Peyer's patch (tissue), 4 donors: ENCODE measurements at regions not wholly inside any gene's neighbourhood (a gene's known extent, or its start where the extent isn't known, plus 50 kb on each side); places are given as distances from the start of the nearest gene placed in this dataset.

Source experiments
- DNase-seq, 3 donors: peaks; one replicate each; pipeline ENCODE4 v3.0.0-alpha.2; 2017 to 2019
- H3K27ac ChIP-seq, 4 donors: fragments of 200-600 bp; sonication (generic); one replicate each; pipeline ENCODE4 v1.5.1; 2016 to 2019
- H3K27me3 ChIP-seq, 2 donors: fragments of 200-600 bp; sonication (generic); one replicate each; pipeline ENCODE4 v1.5.1; 2019
- H3K36me3 ChIP-seq, 3 donors: fragments of 200-600 bp; sonication (generic); one replicate each; pipeline ENCODE4 v1.5.1; 2016 to 2019
- H3K4me1 ChIP-seq, 4 donors: fragments of 200-600 bp; sonication (generic); one replicate each; pipeline ENCODE4 v1.5.1; 2016 to 2019
- H3K4me3 ChIP-seq, 4 donors: fragments of 200-600 bp; sonication (generic); 1 replicate in 3 of 4; 2 replicates in 1 of 4; pipeline ENCODE4 v1.5.1; 2016 to 2019; ENCODE audit warnings: mild to moderate bottlenecking in 1 of 4
- H3K9me3 ChIP-seq, 4 donors: fragments of 200-600 bp; sonication (generic); one replicate each; pipeline ENCODE4 v1.5.1; 2016 to 2019; ENCODE audit warnings: mild to moderate bottlenecking in 1 of 4
- CTCF ChIP-seq, 6 experiments: fragments of 450-650 bp in 4 of 6; fragments of 200-600 bp in 2 of 6; sonication (generic) in 1 of 6; IDR thresholded peaks; one replicate each; pipeline ENCODE4 v1.5.1; 2017 to 2019; ENCODE audit warnings: antibody characterized with exemption in 6 of 6, mild to moderate bottlenecking in 3 of 6, moderate library complexity in 1 of 6
- POLR2A ChIP-seq, 2 donors: fragments of 450-650 bp; IDR thresholded peaks; one replicate each; pipeline ENCODE4 v1.5.1; 2017; ENCODE audit warnings: antibody characterized with exemption in 2 of 2, mild to moderate bottlenecking in 2 of 2, moderate library complexity in 2 of 2

- TF ChIP-seq CTCF (IDR thresholded peaks at IDR 0.05) (no peak), POLR2A (IDR thresholded peaks at IDR 0.05) (no peak)
- Histone ChIP-seq H3K9me3 (peaks cover 0 to 5% (median 0%) of the 10 kb centered on the region in 4 donors), H3K4me3 (no peak overlapping the region)
Measured at GRCh38 chr1:60600532-60600931, 481.8 kb upstream of the NFIA start.

GRCh38 chr1:60599574-60599973, 482.8 kb upstream of the NFIA start:
- Histone ChIP-seq H3K4me1 (no peaks in the 10 kb centered on the region), H3K27me3 (no peaks in the 10 kb centered on the region), H3K9me3 (peaks cover 0 to 5% (median 0%) of the 10 kb centered on the region in 4 donors), H3K4me3 (no peak overlapping the region), H3K36me3 (no peaks in the 10 kb centered on the region), H3K27ac (no peak overlapping the region)
- TF ChIP-seq CTCF (IDR thresholded peaks at IDR 0.05) (no peak), POLR2A (IDR thresholded peaks at IDR 0.05) (no peak)
- no peak for DNase-seq

More at GRCh38 chr1:60600532-60600931, 481.8 kb upstream of the NFIA start:
- Histone ChIP-seq H3K27me3 (no peaks in the 10 kb centered on the region), H3K27ac (no peak overlapping the region), H3K4me1 (no peaks in the 10 kb centered on the region), H3K36me3 (no peaks in the 10 kb centered on the region)
- DNase-seq: no peak

GRCh38 chr1:60598041-60598910, 484.1 kb upstream of the NFIA start:
- Histone ChIP-seq H3K27me3 (no peaks in the 10 kb centered on the region), H3K9me3 (peaks cover 0 to 5% (median 0%) of the 10 kb centered on the region in 4 donors), H3K4me3 (no peak overlapping the region), H3K27ac (no peak overlapping the region), H3K36me3 (no peaks in the 10 kb centered on the region), H3K4me1 (no peaks in the 10 kb centered on the region)
- no peak for DNase-seq
- TF ChIP-seq CTCF (IDR thresholded peaks at IDR 0.05): no peak
- no peak for TF ChIP-seq POLR2A (IDR thresholded peaks at IDR 0.05)

GRCh38 chr1:60596791-60597750, 485.3 kb upstream of the NFIA start:
- no peak for DNase-seq
- Histone ChIP-seq H3K4me1 (no peaks in the 10 kb centered on the region), H3K9me3 (peaks cover 0 to 5% (median 0%) of the 10 kb centered on the region in 4 donors), H3K36me3 (no peaks in the 10 kb centered on the region), H3K27ac (no peak overlapping the region), H3K4me3 (no peak overlapping the region), H3K27me3 (no peaks in the 10 kb centered on the region)
- TF ChIP-seq CTCF (IDR thresholded peaks at IDR 0.05) (no peak), POLR2A (IDR thresholded peaks at IDR 0.05) (no peak)

- Histone ChIP-seq H3K4me3 (no peak overlapping the region), H3K4me1 (no peaks in the 10 kb centered on the region), H3K27ac (no peak overlapping the region), H3K9me3 (peaks cover 0 to under 1% (median 0%) of the 10 kb centered on the region in 4 donors), H3K36me3 (no peaks in the 10 kb centered on the region), H3K27me3 (no peaks in the 10 kb centered on the region)
- no peak for TF ChIP-seq POLR2A (IDR thresholded peaks at IDR 0.05)
- no peak for TF ChIP-seq CTCF (IDR thresholded peaks at IDR 0.05)
- DNase-seq: no peak
Measured at GRCh38 chr1:60591583-60591982, 490.8 kb upstream of the NFIA start.
